GM12865 (cell line): ENCODE measurements at regions not wholly inside any gene's neighbourhood (a gene's known extent, or its start where the extent isn't known, plus 50 kb on each side); places are given as distances from the start of the nearest gene placed in this dataset.

Experiments used
- DNase-seq: peaks from one replicate; pipeline ENCODE4 v3.0.0; 2010; ENCODE audit warnings: low read depth
- H3K4me3 ChIP-seq: 2 replicates; pipeline ENCODE4 v1.5.1; 2011; ENCODE audit warnings: mild to moderate bottlenecking, low read depth, low read length, control low read depth
- TF ChIP-seq, protein P1 (sequence below): IDR thresholded peaks from 2 replicates; pipeline ENCODE4 v1.5.1; 2011; ENCODE audit warnings: low read length, control low read depth, low read depth, inconsistent platforms; ENCODE audit not compliant: insufficient read depth; ENCODE audit errors: missing control alignments

DNA sequence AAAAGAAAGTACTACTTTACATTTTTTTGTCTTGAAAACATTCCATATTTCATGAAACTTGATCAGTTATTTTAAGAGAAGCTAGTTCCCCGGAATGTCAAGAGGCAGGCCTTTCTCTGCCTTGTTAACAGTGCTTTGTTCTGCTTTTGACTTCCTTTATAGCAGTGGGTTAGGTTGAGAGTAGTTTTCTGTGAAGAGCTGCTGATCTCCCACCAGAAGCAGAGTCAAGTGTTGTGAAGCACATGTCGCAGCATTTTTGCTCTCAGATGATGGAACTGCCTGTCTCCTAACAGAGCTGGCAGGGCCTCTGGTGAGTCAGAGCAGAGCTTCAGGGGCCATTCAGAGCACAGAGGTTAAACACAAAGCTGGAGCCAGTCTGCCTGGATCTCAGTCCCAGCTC lies 871.8 kb downstream of the SLC4A3 start:
- no peak overlapping the region for H3K4me3 ChIP-seq
- DNase-seq = no peak
- TF ChIP-seq, protein P1, sequence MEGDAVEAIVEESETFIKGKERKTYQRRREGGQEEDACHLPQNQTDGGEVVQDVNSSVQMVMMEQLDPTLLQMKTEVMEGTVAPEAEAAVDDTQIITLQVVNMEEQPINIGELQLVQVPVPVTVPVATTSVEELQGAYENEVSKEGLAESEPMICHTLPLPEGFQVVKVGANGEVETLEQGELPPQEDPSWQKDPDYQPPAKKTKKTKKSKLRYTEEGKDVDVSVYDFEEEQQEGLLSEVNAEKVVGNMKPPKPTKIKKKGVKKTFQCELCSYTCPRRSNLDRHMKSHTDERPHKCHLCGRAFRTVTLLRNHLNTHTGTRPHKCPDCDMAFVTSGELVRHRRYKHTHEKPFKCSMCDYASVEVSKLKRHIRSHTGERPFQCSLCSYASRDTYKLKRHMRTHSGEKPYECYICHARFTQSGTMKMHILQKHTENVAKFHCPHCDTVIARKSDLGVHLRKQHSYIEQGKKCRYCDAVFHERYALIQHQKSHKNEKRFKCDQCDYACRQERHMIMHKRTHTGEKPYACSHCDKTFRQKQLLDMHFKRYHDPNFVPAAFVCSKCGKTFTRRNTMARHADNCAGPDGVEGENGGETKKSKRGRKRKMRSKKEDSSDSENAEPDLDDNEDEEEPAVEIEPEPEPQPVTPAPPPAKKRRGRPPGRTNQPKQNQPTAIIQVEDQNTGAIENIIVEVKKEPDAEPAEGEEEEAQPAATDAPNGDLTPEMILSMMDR = no peak

DNA sequence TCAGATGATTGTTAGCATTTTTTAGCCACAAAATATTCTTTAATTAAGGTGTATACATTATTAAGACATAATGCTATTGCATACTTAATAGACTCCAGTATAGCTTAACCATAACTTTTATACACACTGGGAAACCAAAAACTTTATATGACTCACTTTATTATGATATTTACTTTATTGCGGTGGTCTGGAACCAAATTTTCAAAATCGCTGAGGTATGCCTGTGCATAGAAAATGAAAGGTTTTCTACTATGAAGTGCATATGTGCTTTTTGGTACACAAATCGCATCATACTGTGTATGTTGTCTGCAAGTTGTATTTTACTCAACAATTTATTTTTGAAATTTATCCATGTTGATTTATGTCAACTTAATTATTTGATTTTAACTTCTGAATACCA lies 875.1 kb downstream of the SLC4A3 start:
- no peak overlapping the region for H3K4me3 ChIP-seq
- TF ChIP-seq, protein P1 = no peak
- DNase-seq = no peak

DNA sequence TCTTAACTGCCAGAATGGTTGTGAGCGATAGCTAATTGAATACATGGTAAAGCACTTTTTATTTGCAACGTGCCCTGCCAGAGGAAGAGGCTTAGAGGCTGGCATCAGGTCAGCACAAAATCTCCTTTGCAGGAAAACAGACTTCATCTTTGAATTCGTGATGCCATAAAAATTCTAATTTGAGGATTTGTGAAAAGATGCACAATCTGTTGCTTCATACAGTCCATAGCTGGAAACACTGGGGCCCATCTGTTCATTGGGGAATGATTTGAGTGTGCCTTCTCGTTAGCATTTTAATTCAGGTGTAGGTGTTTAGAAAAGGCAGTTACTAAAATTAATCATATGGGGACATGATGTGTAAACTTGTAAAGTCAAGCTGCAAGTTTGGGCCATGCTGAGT lies 876.0 kb downstream of the SLC4A3 start:
- DNase-seq = no peak
- TF ChIP-seq, protein P1 = no peak
- H3K4me3 ChIP-seq = no peak overlapping the region

DNA sequence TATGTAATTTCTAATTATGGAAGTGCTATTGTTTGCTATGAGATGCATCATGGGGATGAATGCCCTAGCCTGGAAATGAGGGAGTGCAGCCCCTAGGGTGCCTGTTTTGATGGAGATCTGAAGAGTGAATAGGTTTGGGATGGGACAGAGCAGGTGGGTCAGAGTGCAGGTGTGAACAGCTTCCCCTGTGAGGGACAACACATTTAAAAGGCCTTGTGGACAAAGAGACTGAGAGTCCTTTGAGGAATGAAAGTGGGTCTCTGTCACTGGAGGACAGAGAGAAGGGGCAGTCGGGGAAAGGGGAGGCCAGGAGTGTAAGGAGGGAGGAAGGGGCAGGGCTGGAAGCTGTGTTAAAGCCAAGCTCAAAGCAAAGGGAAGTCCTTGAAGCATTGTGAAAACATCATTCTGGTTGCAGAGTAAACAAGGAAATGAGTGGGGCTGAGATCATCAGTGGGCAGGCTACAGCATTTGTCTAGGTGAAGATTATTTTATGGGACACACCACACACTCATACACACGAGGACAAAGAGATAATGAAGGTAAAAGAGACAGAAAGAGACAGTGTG lies 877.6 kb downstream of the SLC4A3 start:
- no peak for DNase-seq
- no peak overlapping the region for H3K4me3 ChIP-seq
- TF ChIP-seq, protein P1 = no peak

DNA sequence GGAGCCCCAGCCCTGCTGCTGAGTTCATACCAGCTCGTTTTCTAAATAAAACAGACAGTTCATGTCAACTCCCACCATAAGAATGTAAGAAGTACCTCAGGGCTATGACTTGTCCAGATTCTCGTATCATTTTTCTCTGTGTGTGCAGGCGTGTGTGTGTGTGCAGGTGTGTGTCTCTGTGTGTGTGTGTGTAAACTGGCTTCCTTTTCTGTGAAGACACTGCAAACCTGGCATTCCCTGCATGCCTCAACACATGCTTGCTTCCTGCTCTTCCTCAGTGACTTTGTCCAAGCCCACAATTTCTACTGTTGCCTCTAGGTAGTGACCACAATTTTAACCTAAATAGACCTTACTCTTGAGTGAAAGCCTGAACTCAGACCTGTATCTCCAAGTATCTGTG lies 879.0 kb downstream of the SLC4A3 start:
- TF ChIP-seq, protein P1 = no peak
- DNase-seq = no peak
- H3K4me3 ChIP-seq = no peak overlapping the region

DNA sequence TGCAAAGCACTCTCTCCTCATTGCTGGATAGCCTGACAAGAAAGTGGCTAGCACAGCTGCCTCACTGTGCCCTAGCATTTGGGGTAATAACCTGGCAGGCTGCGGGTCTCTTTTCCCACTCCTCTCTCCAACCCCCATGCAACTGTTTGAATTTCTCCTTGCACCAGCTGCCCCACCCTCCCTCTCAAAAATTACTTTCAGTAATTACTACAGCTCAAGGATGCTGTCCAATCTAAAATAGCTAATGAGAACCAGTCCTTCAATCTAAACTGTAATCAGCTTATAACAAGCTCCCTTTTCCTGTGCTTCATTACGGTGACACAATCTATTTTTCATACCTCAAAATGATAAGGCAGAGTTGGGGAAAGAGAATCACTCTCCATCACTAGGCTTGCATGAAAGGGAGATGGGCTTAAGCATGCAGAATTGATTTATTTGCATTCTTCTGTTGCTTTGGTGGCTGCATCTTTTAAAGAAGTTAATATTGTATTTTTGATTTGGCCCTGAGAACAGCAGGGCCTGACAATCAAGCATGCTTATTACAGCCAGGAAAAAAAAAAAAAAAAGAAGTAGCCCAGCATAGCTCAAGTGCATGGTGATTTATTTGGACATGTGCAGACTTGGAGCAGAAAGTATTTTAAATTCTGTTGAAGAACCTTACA lies 881.8 kb downstream of the SLC4A3 start:
- H3K4me3 ChIP-seq = no peak overlapping the region
- DNase-seq = no peak
- TF ChIP-seq, protein P1 = no peak

DNA sequence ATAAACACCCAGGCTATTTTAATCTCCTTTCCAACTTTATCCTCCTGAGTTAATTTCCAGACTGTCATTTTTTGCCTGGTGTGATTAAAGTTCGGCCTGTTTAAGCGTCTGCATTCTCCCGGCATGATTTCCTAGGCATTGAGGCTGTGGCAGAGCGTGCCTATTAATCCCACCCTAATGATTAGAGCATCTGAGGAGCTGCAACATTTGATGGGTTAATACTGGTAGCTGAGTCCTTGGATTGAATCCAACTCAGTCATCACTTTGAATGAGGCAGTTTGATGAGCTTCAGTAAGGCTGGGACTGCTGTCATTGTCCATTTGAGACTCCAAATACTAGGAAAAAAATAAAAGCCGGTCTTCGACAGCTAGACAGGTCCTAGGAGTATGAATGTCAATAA lies 882.5 kb downstream of the SLC4A3 start:
- TF ChIP-seq, protein P1 = no peak
- no peak overlapping the region for H3K4me3 ChIP-seq
- no peak for DNase-seq
